KMS-11 (cell line): ENCODE measurements at regions not wholly inside any gene's neighbourhood (a gene's known extent, or its start where the extent isn't known, plus 50 kb on each side); places are given as distances from the start of the nearest gene placed in this dataset.

Experiments
- H2AFZ ChIP-seq: fragments of 200-600 bp; sonication (generic); 2 replicates; pipeline ENCODE4 v1.6.1; 2016; ENCODE audit warnings: antibody characterized with exemption, mixed run types, low read depth
- H3K27ac ChIP-seq: fragments of 200-600 bp; sonication (generic); 2 replicates; pipeline ENCODE4 v1.6.1; 2016; ENCODE audit warnings: mild to moderate bottlenecking, mixed run types
- H3K27me3 ChIP-seq: fragments of 200-600 bp; sonication (generic); 2 replicates; pipeline ENCODE4 v1.6.1; 2017; ENCODE audit warnings: mild to moderate bottlenecking, low read depth, mixed run types, moderate library complexity; ENCODE audit not compliant: insufficient read depth
- H3K36me3 ChIP-seq: fragments of 200-600 bp; sonication (generic); 2 replicates; pipeline ENCODE4 v1.6.1; 2017; ENCODE audit warnings: mild to moderate bottlenecking, mixed run types; ENCODE audit not compliant: insufficient read depth
- H3K4me1 ChIP-seq: fragments of 200-600 bp; sonication (generic); 2 replicates; pipeline ENCODE4 v1.6.1; 2016; ENCODE audit warnings: mild to moderate bottlenecking, low read depth, mixed run types; ENCODE audit not compliant: poor library complexity, severe bottlenecking
- H3K4me2 ChIP-seq: fragments of 200-600 bp; sonication (generic); 2 replicates; pipeline ENCODE4 v1.7.0; 2016; ENCODE audit warnings: mild to moderate bottlenecking, mixed run types
- H3K4me3 ChIP-seq: fragments of 200-600 bp; sonication (generic); IDR thresholded peaks from 2 replicates; pipeline ENCODE4 v1.6.1; 2017; ENCODE audit warnings: low read depth, low read length, mixed read lengths; ENCODE audit not compliant: insufficient read depth
- H3K79me2 ChIP-seq: fragments of 200-600 bp; sonication (generic); 2 replicates; pipeline ENCODE4 v1.6.1; 2016; ENCODE audit warnings: low read depth, mixed run types; ENCODE audit not compliant: insufficient read depth
- H3K9ac ChIP-seq: fragments of 200-600 bp; sonication (generic); 2 replicates; pipeline ENCODE4 v1.6.1; 2016; ENCODE audit warnings: mild to moderate bottlenecking, mixed run types
- H4K20me1 ChIP-seq: fragments of 200-600 bp; sonication (generic); 2 replicates; pipeline ENCODE4 v1.6.1; 2016; ENCODE audit warnings: mild to moderate bottlenecking, mixed run types; ENCODE audit not compliant: insufficient read depth
- CTCF ChIP-seq: fragments of 200-600 bp; sonication (generic); conservative IDR thresholded peaks from 2 replicates; pipeline ENCODE4 v1.6.1; 2017; ENCODE audit warnings: low read depth, mild to moderate bottlenecking, antibody characterized with exemption, low read length, moderate library complexity, mixed read lengths

GRCh38 chr5:60185231-60186099 is 291.9 kb upstream of the PDE4D start:
- no peak for TF ChIP-seq CTCF
- Histone ChIP-seq H3K79me2 (no peaks in the 10 kb centered on the region), H3K4me3 (no peak overlapping the region), H3K36me3 (no peaks in the 10 kb centered on the region), H2AFZ (no peak overlapping the region), H3K4me2 (no peak overlapping the region), H3K4me1 (no peaks in the 10 kb centered on the region), H3K27me3 (no peaks in the 10 kb centered on the region), H3K9ac (no peak overlapping the region), H3K27ac (no peak overlapping the region), H4K20me1 (no peaks in the 10 kb centered on the region)

- no peak overlapping the region for H3K4me3 ChIP-seq
- H3K4me1 ChIP-seq: no peaks in the 10 kb centered on the region
- no peaks in the 10 kb centered on the region for H3K79me2 ChIP-seq
- no peaks in the 10 kb centered on the region for H3K27me3 ChIP-seq
- H3K9ac ChIP-seq: no peak overlapping the region
- no peak for TF ChIP-seq CTCF
- no peak overlapping the region for H3K27ac ChIP-seq
- H3K36me3 ChIP-seq: no peaks in the 10 kb centered on the region
- H3K4me2 ChIP-seq: no peak overlapping the region
- H4K20me1 ChIP-seq: no peaks in the 10 kb centered on the region
- no peak overlapping the region for H2AFZ ChIP-seq
Observed at GRCh38 chr5:60184606-60185005, 291.1 kb upstream of the PDE4D start.

GRCh38 chr5:60183881-60184280 is 290.4 kb upstream of the PDE4D start:
- H3K4me1 ChIP-seq: no peaks in the 10 kb centered on the region
- no peaks in the 10 kb centered on the region for H3K27me3 ChIP-seq
- H4K20me1 ChIP-seq: no peaks in the 10 kb centered on the region
- H3K36me3 ChIP-seq: no peaks in the 10 kb centered on the region
- no peak overlapping the region for H3K4me3 ChIP-seq
- TF ChIP-seq CTCF: no peak
- no peak overlapping the region for H3K27ac ChIP-seq
- no peak overlapping the region for H3K4me2 ChIP-seq
- no peak overlapping the region for H3K9ac ChIP-seq
- H3K79me2 ChIP-seq: no peaks in the 10 kb centered on the region
- H2AFZ ChIP-seq: no peak overlapping the region

- Histone ChIP-seq H4K20me1 (no peaks in the 10 kb centered on the region), H3K79me2 (no peaks in the 10 kb centered on the region), H3K4me2 (no peak overlapping the region), H3K4me1 (no peaks in the 10 kb centered on the region), H3K36me3 (no peaks in the 10 kb centered on the region), H3K27ac (no peak overlapping the region), H3K27me3 (no peaks in the 10 kb centered on the region), H3K9ac (no peak overlapping the region), H3K4me3 (no peak overlapping the region), H2AFZ (no peak overlapping the region)
- no peak for TF ChIP-seq CTCF
Observed at GRCh38 chr5:60178101-60178500, 284.6 kb upstream of the PDE4D start.
